Endodermal cell (in vitro differentiated cells): ENCODE measurements at regions not wholly inside any gene's neighbourhood (a gene's known extent, or its start where the extent isn't known, plus 50 kb on each side); places are given as distances from the start of the nearest gene placed in this dataset.

Experiments
- DNase-seq: peaks from one replicate; pipeline ENCODE4 v3.0.0-alpha.2; 2017
- H3K27ac ChIP-seq: 2 replicates; pipeline ENCODE4 v1.5.1; 2013; ENCODE audit warnings: mild to moderate bottlenecking, low read depth, low read length, moderate library complexity
- H3K27me3 ChIP-seq: 2 replicates; pipeline ENCODE4 v1.6.1; 2013; ENCODE audit warnings: mild to moderate bottlenecking, low read length, moderate library complexity; ENCODE audit not compliant: insufficient read depth, control insufficient read depth, poor library complexity, severe bottlenecking
- H3K36me3 ChIP-seq: 2 replicates; pipeline ENCODE4 v1.7.0; 2013; ENCODE audit warnings: mild to moderate bottlenecking, low read length, moderate library complexity; ENCODE audit not compliant: control insufficient read depth, insufficient read depth
- H3K4me1 ChIP-seq: one replicate; pipeline ENCODE4 v1.7.0; 2013; ENCODE audit warnings: low read length; ENCODE audit not compliant: control insufficient read depth, insufficient read depth
- H3K4me3 ChIP-seq: 2 replicates; pipeline ENCODE4 v1.5.1; 2013; ENCODE audit warnings: mild to moderate bottlenecking, low read length, moderate library complexity
- H3K9ac ChIP-seq: 2 replicates; pipeline ENCODE4 v1.6.1; 2013; ENCODE audit warnings: mild to moderate bottlenecking, low read length, moderate library complexity; ENCODE audit not compliant: poor library complexity, severe bottlenecking; ENCODE audit errors: extremely low read depth
- H3K9me3 ChIP-seq: 2 replicates; pipeline ENCODE4 v1.6.1; 2013; ENCODE audit warnings: mild to moderate bottlenecking, low read length, moderate library complexity; ENCODE audit not compliant: control insufficient read depth
- H3K27ac Mint-ChIP-seq: 2 replicates; pipeline ENCODE4 v1.8.0; 2020; ENCODE audit warnings: mixed read lengths
- H3K27me3 Mint-ChIP-seq: 2 replicates; pipeline ENCODE4 v1.8.0; 2021; ENCODE audit warnings: mild to moderate bottlenecking, mixed read lengths; ENCODE audit not compliant: insufficient read depth
- H3K36me3 Mint-ChIP-seq: 2 replicates; pipeline ENCODE4 v1.8.0; 2020; ENCODE audit warnings: low read depth, mixed read lengths
- H3K4me1 Mint-ChIP-seq: 2 replicates; pipeline ENCODE4 v1.8.0; 2020; ENCODE audit warnings: mixed read lengths
- H3K4me3 Mint-ChIP-seq: 2 replicates; pipeline ENCODE4 v1.8.0; 2020; ENCODE audit warnings: mild to moderate bottlenecking, moderate library complexity, mixed read lengths
- H3K9me3 Mint-ChIP-seq: 2 replicates; pipeline ENCODE4 v1.8.0; 2020; ENCODE audit warnings: mild to moderate bottlenecking, mixed read lengths
- CTCF ChIP-seq: fragments of 200-600 bp; sonication (generic); conservative IDR thresholded peaks from 2 replicates; pipeline ENCODE4 v1.5.0; 2021; ENCODE audit warnings: antibody characterized with exemption, mild to moderate bottlenecking
- WGBS, 2 experiments: methylation state at CpG; one replicate each; pipeline versions ENCODE4 v1.1.5 to v1.1.7; 2013; ENCODE audit warnings: missing lambda C conversion rate in 2 of 2, mixed read lengths in 1 of 2; ENCODE audit not compliant: insufficient coverage in 1 of 2, insufficient read length in 1 of 2; 5-methylcytosine and 5-hydroxymethylcytosine counted together

GRCh38 chr13:31955741-31956140, 75.8 kb upstream of the FRY start:
- Mint-ChIP-seq H3K27ac (no peak overlapping the region), H3K27me3 (no peaks in the 10 kb centered on the region), H3K36me3 (peaks cover 38% of the 10 kb centered on the region), H3K9me3 (peaks cover 18% of the 10 kb centered on the region), H3K4me1 (peaks cover 6% of the 10 kb centered on the region), H3K4me3 (no peak overlapping the region)
- TF ChIP-seq CTCF, result no peak
- DNase-seq, result no peak
- 88% methylated on average over 4 of the region's 5 CpGs; no CpG with 5 or more reads in 1 of the 2 experiments for WGBS, 2 experiments
- peaks cover 17% of the 10 kb centered on the region for H3K9me3 ChIP-seq
- no peaks in the 10 kb centered on the region for H3K4me1 ChIP-seq
- H3K36me3 ChIP-seq, result peaks cover 3% of the 10 kb centered on the region
- H3K9ac ChIP-seq, result no peak overlapping the region
- no peaks in the 10 kb centered on the region for H3K27me3 ChIP-seq
- no peak overlapping the region for H3K27ac ChIP-seq
- no peak overlapping the region for H3K4me3 ChIP-seq

- H3K4me3 ChIP-seq, result no peak overlapping the region
- no peak overlapping the region for H3K4me3 Mint-ChIP-seq
- no peak overlapping the region for H3K9ac ChIP-seq
- peaks cover 31% of the 10 kb centered on the region for H3K36me3 Mint-ChIP-seq
- H3K27ac Mint-ChIP-seq, result no peak overlapping the region
- H3K36me3 ChIP-seq, result no peaks in the 10 kb centered on the region
- peaks cover 18% of the 10 kb centered on the region for H3K9me3 Mint-ChIP-seq
- H3K4me1 ChIP-seq, result no peaks in the 10 kb centered on the region
- H3K27me3 Mint-ChIP-seq, result no peaks in the 10 kb centered on the region
- WGBS, 2 experiments, result 73% methylated on average over 1 of the region's 2 CpGs; no CpG with 5 or more reads in 1 of the 2 experiments
- no peaks in the 10 kb centered on the region for H3K27me3 ChIP-seq
- H3K9me3 ChIP-seq, result peaks cover 17% of the 10 kb centered on the region
- no peak for TF ChIP-seq CTCF
- H3K27ac ChIP-seq, result no peak overlapping the region
- DNase-seq, result no peak
- H3K4me1 Mint-ChIP-seq, result no peaks in the 10 kb centered on the region
Measured at GRCh38 chr13:31956980-31957644, 74.5 kb upstream of the FRY start.

GRCh38 chr13:31957772-31958171, 73.8 kb upstream of the FRY start:
- peaks cover 17% of the 10 kb centered on the region for H3K9me3 ChIP-seq
- Mint-ChIP-seq H3K9me3 (peaks cover 18% of the 10 kb centered on the region), H3K36me3 (peaks cover 26% of the 10 kb centered on the region), H3K27ac (no peak overlapping the region), H3K4me1 (no peaks in the 10 kb centered on the region), H3K27me3 (no peaks in the 10 kb centered on the region), H3K4me3 (no peak overlapping the region)
- H3K4me1 ChIP-seq, result no peaks in the 10 kb centered on the region
- TF ChIP-seq CTCF, result no peak
- no peak overlapping the region for H3K4me3 ChIP-seq
- WGBS, 2 experiments, result 65 to 91% methylated on average over 2 of the region's 2 CpGs
- no peak overlapping the region for H3K9ac ChIP-seq
- no peak for DNase-seq
- H3K36me3 ChIP-seq, result no peaks in the 10 kb centered on the region
- H3K27ac ChIP-seq, result no peak overlapping the region
- no peaks in the 10 kb centered on the region for H3K27me3 ChIP-seq
